Left ventricle myocardium inferior (tissue), 1 donor: ENCODE measurements at regions not wholly inside any gene's neighbourhood (a gene's known extent, or its start where the extent isn't known, plus 50 kb on each side); places are given as distances from the start of the nearest gene placed in this dataset.

Experiments
- DNase-seq: peaks from one replicate; pipeline ENCODE4 v3.0.0-alpha.2; 2020
- H3K27ac ChIP-seq: fragments of 200-600 bp; replicated peaks from 2 replicates; pipeline ENCODE4 v1.8.0; 2021
- H3K27me3 ChIP-seq: fragments of 200-600 bp; 2 replicates; pipeline ENCODE4 v1.8.0; 2021; ENCODE audit warnings: low read depth
- H3K36me3 ChIP-seq: fragments of 200-600 bp; 2 replicates; pipeline ENCODE4 v1.8.0; 2021
- H3K4me1 ChIP-seq: fragments of 200-600 bp; 2 replicates; pipeline ENCODE4 v1.8.0; 2021
- H3K4me3 ChIP-seq: fragments of 200-600 bp; 2 replicates; pipeline ENCODE4 v1.8.0; 2021; ENCODE audit warnings: mild to moderate bottlenecking, moderate library complexity
- H3K9me3 ChIP-seq: fragments of 200-600 bp; replicated peaks from 2 replicates; pipeline ENCODE4 v1.8.0; 2021
- CTCF ChIP-seq: fragments of 200-600 bp; IDR thresholded peaks from 2 replicates; pipeline ENCODE4 v1.8.0; 2021; ENCODE audit warnings: antibody characterized with exemption, mild to moderate bottlenecking, borderline replicate concordance
- intact Hi-C: fragments of 100-400 bp; cut with micrococcal nuclease; formaldehyde crosslinking; loops from one replicate; pipeline ENCODE4 v1.11.0; 2022
- donor health status: DM: no; HTN: yes; CAD: no; lungs with severe emphysema.

- Histone ChIP-seq H3K4me1 (no peaks in the 10 kb centered on the region), H3K9me3 (peaks cover 8% of the 10 kb centered on the region), H3K36me3 (no peaks in the 10 kb centered on the region), H3K4me3 (no peak overlapping the region), H3K27me3 (no peaks in the 10 kb centered on the region), H3K27ac (no peak overlapping the region)
- TF ChIP-seq CTCF, result no peak
- intact Hi-C loops, result no loop called here
- no peak for DNase-seq
These were observed 1121.8 kb downstream of the TBL1XR1 start for GRCh38 chr3:176075491-176075890.

DNA sequence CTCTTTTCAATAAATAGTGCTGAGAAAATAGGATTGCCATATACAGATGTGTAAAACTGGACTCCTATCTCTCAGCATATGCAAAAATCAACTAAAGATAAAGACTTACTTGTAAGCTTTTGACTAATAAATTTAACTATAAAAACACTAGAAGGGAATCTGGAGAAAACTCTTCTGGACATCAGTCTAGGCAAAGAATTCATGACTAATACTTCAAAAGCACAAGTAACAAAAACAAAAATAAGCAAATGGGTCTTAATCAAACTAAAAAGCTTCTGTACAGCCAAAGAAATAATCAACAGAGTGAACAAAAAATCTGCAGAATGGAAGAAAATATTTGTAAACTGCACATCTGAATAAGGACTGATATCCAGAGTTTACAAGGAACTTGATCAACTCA is 1122.2 kb downstream of the TBL1XR1 start:
- Histone ChIP-seq H3K9me3 (peaks cover 6% of the 10 kb centered on the region), H3K27me3 (no peaks in the 10 kb centered on the region), H3K27ac (no peak overlapping the region), H3K4me1 (no peaks in the 10 kb centered on the region), H3K36me3 (no peaks in the 10 kb centered on the region), H3K4me3 (no peak overlapping the region)
- no peak for TF ChIP-seq CTCF
- intact Hi-C loops, result no loop called here
- DNase-seq, result no peak

DNA sequence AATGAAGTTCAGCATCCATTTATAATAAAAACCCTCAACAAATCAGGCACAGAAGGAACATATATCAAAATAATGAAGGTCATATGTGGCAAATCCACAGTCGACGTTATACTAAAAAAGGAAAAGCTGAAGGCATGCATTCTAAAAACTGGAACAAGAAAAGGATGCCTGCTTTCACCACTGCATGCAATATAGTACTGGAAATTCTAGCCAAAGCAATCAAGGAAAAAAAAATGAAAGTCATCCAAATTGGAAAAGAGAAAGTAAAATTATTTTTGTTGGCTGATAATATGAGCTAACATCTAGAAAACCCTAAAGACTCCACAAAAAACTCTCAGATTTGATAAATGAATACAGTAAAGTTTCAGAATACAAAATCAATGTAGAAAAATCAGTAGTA is 1123.2 kb downstream of the TBL1XR1 start:
- intact Hi-C loops, result no loop called here
- Histone ChIP-seq H3K27me3 (no peaks in the 10 kb centered on the region), H3K27ac (no peak overlapping the region), H3K36me3 (no peaks in the 10 kb centered on the region), H3K4me1 (no peaks in the 10 kb centered on the region), H3K9me3 (peaks cover 6% of the 10 kb centered on the region), H3K4me3 (no peak overlapping the region)
- no peak for DNase-seq
- TF ChIP-seq CTCF, result no peak

GRCh38 chr3:176071943-176072342 is 1125.3 kb downstream of the TBL1XR1 start:
- H3K4me3 ChIP-seq, result no peak overlapping the region
- DNase-seq, result no peak
- peaks cover 6% of the 10 kb centered on the region for H3K9me3 ChIP-seq
- no peak overlapping the region for H3K27ac ChIP-seq
- H3K36me3 ChIP-seq, result no peaks in the 10 kb centered on the region
- intact Hi-C loops, result no loop called here
- H3K27me3 ChIP-seq, result no peaks in the 10 kb centered on the region
- H3K4me1 ChIP-seq, result no peaks in the 10 kb centered on the region
- TF ChIP-seq CTCF, result no peak

- H3K4me1 ChIP-seq, result no peaks in the 10 kb centered on the region
- no peak for DNase-seq
- H3K9me3 ChIP-seq, result peaks cover 6% of the 10 kb centered on the region
- intact Hi-C loops, result no loop called here
- TF ChIP-seq CTCF, result no peak
- no peaks in the 10 kb centered on the region for H3K36me3 ChIP-seq
- H3K27me3 ChIP-seq, result no peaks in the 10 kb centered on the region
- H3K27ac ChIP-seq, result no peak overlapping the region
- no peak overlapping the region for H3K4me3 ChIP-seq
These were observed 1128.5 kb downstream of the TBL1XR1 start for GRCh38 chr3:176068750-176069149.

DNA sequence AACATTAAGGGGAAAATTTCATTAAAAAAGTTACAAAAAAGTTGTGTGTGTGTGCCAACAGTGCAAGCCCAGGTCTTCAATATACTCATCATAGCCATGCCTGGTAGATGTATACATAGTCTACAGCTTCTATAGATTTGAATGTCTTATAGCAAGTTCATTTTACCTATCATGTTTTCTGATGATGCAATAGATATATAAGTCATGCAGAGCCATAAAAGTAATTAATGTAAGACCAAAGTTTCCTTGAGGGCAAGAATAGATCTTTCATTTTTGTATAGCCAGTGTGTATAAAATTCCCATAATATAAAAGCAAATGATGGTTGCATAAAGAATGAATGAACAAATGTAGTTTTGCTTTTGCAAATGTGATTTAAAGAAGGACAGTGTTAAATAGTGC is 1138.4 kb downstream of the TBL1XR1 start:
- Histone ChIP-seq H3K4me1 (no peaks in the 10 kb centered on the region), H3K4me3 (no peak overlapping the region), H3K27me3 (no peaks in the 10 kb centered on the region), H3K9me3 (peaks cover 6% of the 10 kb centered on the region), H3K36me3 (no peaks in the 10 kb centered on the region), H3K27ac (no peak overlapping the region)
- DNase-seq, result no peak
- no peak for TF ChIP-seq CTCF
- intact Hi-C loops, result no loop called here
